Cardiac muscle cell (in vitro differentiated cells and primary cell): ENCODE measurements at regions not wholly inside any gene's neighbourhood (a gene's known extent, or its start where the extent isn't known, plus 50 kb on each side); places are given as distances from the start of the nearest gene placed in this dataset.

Source experiments
- DNase-seq, 2 donors: peaks; one replicate each; pipeline versions ENCODE4 v3.0.0 to v3.0.0-alpha.2; 2010 to 2017; ENCODE audit warnings: low read depth in 1 of 2, low spot score in 1 of 2
- H3K27ac ChIP-seq: fragments of 200-600 bp; sonication (generic); 2 replicates; pipeline ENCODE4 v1.5.1; 2016
- H3K27me3 ChIP-seq: fragments of 200-600 bp; sonication (generic); 2 replicates; pipeline ENCODE4 v1.6.0; 2016; ENCODE audit warnings: control low read depth
- H3K36me3 ChIP-seq: fragments of 200-600 bp; sonication (generic); 2 replicates; pipeline ENCODE4 v1.5.1; 2016; ENCODE audit warnings: control low read depth
- H3K4me1 ChIP-seq: fragments of 200-600 bp; sonication (generic); 2 replicates; pipeline ENCODE4 v1.8.1; 2017; ENCODE audit warnings: low read depth, mild to moderate bottlenecking, mixed run types
- H3K4me3 ChIP-seq: fragments of 200-600 bp; sonication (generic); 2 replicates; pipeline ENCODE4 v1.5.1; 2016; ENCODE audit warnings: mild to moderate bottlenecking
- H3K9me3 ChIP-seq: fragments of 200-600 bp; sonication (generic); 2 replicates; pipeline ENCODE4 v1.5.1; 2017; ENCODE audit warnings: low read depth, mild to moderate bottlenecking, control low read depth
- CTCF ChIP-seq: IDR thresholded peaks from 2 replicates; pipeline ENCODE4 v1.5.1; 2012; ENCODE audit warnings: low read depth, mild to moderate bottlenecking, low read length

- Histone ChIP-seq H3K27ac (no peak overlapping the region), H3K27me3 (no peaks in the 10 kb centered on the region), H3K36me3 (no peaks in the 10 kb centered on the region), H3K9me3 (no peaks in the 10 kb centered on the region), H3K4me1 (no peaks in the 10 kb centered on the region), H3K4me3 (no peak overlapping the region)
- TF ChIP-seq CTCF, result no peak
- no peak for DNase-seq
Observed at GRCh38 chr6:168782187-168782751, 341.3 kb downstream of the SMOC2 start.

GRCh38 chr6:168778201-168778600 lies 337.2 kb downstream of the SMOC2 start:
- Histone ChIP-seq H3K9me3 (no peaks in the 10 kb centered on the region), H3K27ac (no peak overlapping the region), H3K36me3 (no peaks in the 10 kb centered on the region), H3K4me1 (no peaks in the 10 kb centered on the region), H3K4me3 (no peak overlapping the region), H3K27me3 (no peaks in the 10 kb centered on the region)
- TF ChIP-seq CTCF, result no peak
- peak in 1 of 2 donors; percentile 52 for DNase-seq

DNA sequence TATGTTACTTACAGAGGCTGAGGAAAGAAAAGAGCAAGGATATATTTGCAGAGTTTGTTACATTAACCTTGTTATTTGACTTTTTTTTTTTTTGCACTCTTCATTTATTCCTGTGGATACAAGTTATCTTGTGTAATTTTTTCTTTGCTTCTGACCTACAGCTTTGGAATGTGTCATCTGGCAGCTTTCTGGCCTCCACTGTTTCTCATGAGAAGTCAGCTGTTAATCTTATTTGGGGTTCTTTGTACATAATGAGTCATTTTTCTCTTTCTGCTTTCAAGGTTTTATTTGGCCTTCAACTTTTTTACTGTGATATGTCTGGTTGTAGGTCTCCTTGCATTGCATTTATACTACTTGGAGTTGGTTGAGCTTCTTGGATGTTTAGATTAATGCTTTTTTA lies 333.4 kb downstream of the SMOC2 start:
- DNase-seq, result peak in 1 of 2 donors; percentile 20
- no peak for TF ChIP-seq CTCF

GRCh38 chr6:168773788-168774187 lies 332.8 kb downstream of the SMOC2 start:
- H3K27me3 ChIP-seq, result no peaks in the 10 kb centered on the region
- H3K4me1 ChIP-seq, result no peaks in the 10 kb centered on the region
- no peak for TF ChIP-seq CTCF
- no peaks in the 10 kb centered on the region for H3K36me3 ChIP-seq
- no peak overlapping the region for H3K27ac ChIP-seq
- DNase-seq, result no peak
- no peak overlapping the region for H3K4me3 ChIP-seq
- no peaks in the 10 kb centered on the region for H3K9me3 ChIP-seq

More for the DNA sequence above, 333.4 kb downstream of the SMOC2 start:
- Histone ChIP-seq H3K4me3 (no peak overlapping the region), H3K9me3 (no peaks in the 10 kb centered on the region), H3K36me3 (no peaks in the 10 kb centered on the region), H3K27me3 (no peaks in the 10 kb centered on the region), H3K27ac (no peak overlapping the region), H3K4me1 (no peaks in the 10 kb centered on the region)

- Histone ChIP-seq H3K4me3 (no peak overlapping the region), H3K4me1 (no peaks in the 10 kb centered on the region), H3K27me3 (no peaks in the 10 kb centered on the region), H3K27ac (no peak overlapping the region), H3K36me3 (no peaks in the 10 kb centered on the region), H3K9me3 (no peaks in the 10 kb centered on the region)
- no peak for DNase-seq
- no peak for TF ChIP-seq CTCF
Observed at GRCh38 chr6:168765752-168766151, 324.8 kb downstream of the SMOC2 start.
